Activated T-cell treated with anti-CD3 and anti-CD28 coated beads, Interleukin-2, amount 50 U/mL, for 4 hours (primary cell): ENCODE measurements at regions not wholly inside any gene's neighbourhood (a gene's known extent, or its start where the extent isn't known, plus 50 kb on each side); places are given as distances from the start of the nearest gene placed in this dataset.

ENCODE experiments used
- ATAC-seq, 2 donors: fragments of 200-7000 bp; cut with Tn5 transposase; one replicate each; pipeline ENCODE4 v1.10.0; 2021
- DNase-seq: peaks from one replicate; pipeline ENCODE4 v3.0.0-alpha.2; 2020
- H3K27me3 Mint-ChIP-seq: one replicate; pipeline ENCODE4 v1.8.0; 2021; ENCODE audit warnings: low read depth, mixed read lengths
- H3K36me3 Mint-ChIP-seq: one replicate; pipeline ENCODE4 v1.8.0; 2022; ENCODE audit warnings: mixed read lengths; ENCODE audit not compliant: insufficient read depth
- H3K4me1 Mint-ChIP-seq: one replicate; pipeline ENCODE4 v1.8.0; 2021; ENCODE audit warnings: low read depth, mixed read lengths
- H3K4me3 Mint-ChIP-seq: one replicate; pipeline ENCODE4 v1.8.0; 2021; ENCODE audit warnings: mild to moderate bottlenecking, moderate library complexity, mixed read lengths
- H3K9me3 Mint-ChIP-seq: one replicate; pipeline ENCODE4 v1.8.0; 2021; ENCODE audit warnings: mixed read lengths

DNA sequence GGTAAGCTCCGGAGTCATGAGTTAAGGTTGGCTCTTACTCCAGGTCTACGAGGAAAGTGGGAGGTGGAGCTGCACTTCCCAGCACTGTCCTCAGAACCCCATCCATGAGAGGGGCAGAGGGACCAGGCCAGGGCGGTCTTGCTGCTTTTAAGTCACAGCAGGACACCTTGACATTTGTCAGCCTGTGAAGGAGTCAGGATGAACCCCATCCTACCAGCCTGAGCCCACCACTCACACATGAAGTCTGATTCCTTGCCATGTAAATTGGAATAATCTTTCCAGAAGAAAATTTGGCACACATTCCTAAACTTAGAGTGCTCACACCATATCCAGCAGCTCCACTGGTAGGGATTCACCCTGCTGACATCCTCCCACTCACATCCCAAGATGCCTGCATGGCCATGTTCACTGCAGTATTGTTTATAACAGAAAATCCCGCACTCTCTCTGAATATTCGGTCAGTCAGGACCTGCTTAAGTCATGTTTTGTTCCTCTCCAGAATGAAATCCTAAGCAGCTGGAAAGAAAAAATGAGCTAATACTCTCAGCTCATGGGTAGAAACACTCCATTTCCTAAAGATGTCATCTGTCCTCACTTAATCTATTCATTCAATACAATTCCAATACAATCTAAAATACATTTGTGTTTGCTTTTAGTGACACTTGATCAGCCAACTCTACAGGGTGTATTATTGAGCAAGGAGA is 79.3 kb upstream of the COL5A1 start:
- peaks cover 6% of the 10 kb centered on the region for H3K4me1 Mint-ChIP-seq
- ATAC-seq: no peak
- H3K36me3 Mint-ChIP-seq: no peaks in the 10 kb centered on the region
- DNase-seq: no peak
- peaks cover 5% of the 10 kb centered on the region for H3K27me3 Mint-ChIP-seq
- H3K4me3 Mint-ChIP-seq: no peak overlapping the region
- peaks cover under 1% of the 10 kb centered on the region for H3K9me3 Mint-ChIP-seq

DNA sequence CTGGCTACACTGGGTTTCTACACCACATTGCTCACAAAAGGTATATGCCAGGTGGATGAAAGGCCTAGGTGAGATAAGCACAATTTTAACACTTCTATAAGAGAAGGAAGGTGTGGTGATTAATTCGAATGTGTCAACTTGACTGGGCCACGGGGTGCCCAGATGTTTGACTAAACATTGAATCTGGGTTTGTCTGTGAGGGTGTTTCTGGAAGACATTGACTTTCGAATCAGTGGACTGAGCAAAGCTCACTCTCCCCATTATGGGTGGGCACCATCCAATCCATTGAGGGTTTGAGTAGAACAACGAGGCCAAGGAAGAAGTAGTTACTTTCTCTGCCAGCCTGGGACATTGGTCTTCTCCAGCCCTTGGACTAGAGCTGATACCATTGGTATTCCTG is 78.2 kb upstream of the COL5A1 start:
- ATAC-seq (no peak), DNase-seq (no peak)
- Mint-ChIP-seq H3K9me3 (peaks cover 5% of the 10 kb centered on the region), H3K4me1 (peaks cover 6% of the 10 kb centered on the region), H3K4me3 (no peak overlapping the region), H3K27me3 (peaks cover 3% of the 10 kb centered on the region), H3K36me3 (no peaks in the 10 kb centered on the region)

DNA sequence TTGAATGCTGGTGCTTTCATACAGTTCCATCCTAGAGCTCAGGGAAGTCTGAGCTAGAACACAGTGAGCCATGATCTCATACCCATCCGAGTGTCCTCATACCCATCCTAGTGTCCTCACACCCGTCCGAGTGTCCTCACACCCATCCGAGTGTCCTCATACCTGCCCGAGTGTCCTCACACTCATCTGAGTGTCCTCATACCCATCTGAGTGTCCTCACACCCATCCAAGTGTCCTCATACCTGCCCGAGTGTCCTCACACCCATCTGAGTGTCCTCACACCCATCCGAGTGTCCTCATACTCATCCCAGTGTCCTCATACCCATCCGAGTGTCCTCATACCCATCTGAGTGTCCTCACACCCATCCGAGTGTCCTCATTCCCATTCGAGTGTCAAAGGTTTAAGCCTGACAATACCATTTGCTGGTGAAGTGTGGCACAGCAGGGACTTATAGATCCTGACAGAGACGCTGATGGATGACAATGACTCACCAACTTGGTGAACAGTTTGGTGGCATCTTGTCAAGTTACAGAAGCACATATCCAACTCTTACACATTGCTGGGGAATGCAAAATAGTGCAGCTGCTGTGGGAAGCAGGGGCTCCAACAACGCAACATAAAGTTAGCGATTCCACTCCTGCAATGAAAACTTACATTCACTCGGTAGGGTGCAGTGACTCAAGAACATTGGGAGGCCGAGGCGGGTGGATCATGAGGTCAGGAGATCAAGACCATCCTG is 77.0 kb upstream of the COL5A1 start:
- ATAC-seq (no peak), DNase-seq (no peak)
- Mint-ChIP-seq H3K4me3 (no peak overlapping the region), H3K9me3 (peaks cover 5% of the 10 kb centered on the region), H3K36me3 (no peaks in the 10 kb centered on the region), H3K27me3 (peaks cover 3% of the 10 kb centered on the region), H3K4me1 (peaks cover 6% of the 10 kb centered on the region)

DNA sequence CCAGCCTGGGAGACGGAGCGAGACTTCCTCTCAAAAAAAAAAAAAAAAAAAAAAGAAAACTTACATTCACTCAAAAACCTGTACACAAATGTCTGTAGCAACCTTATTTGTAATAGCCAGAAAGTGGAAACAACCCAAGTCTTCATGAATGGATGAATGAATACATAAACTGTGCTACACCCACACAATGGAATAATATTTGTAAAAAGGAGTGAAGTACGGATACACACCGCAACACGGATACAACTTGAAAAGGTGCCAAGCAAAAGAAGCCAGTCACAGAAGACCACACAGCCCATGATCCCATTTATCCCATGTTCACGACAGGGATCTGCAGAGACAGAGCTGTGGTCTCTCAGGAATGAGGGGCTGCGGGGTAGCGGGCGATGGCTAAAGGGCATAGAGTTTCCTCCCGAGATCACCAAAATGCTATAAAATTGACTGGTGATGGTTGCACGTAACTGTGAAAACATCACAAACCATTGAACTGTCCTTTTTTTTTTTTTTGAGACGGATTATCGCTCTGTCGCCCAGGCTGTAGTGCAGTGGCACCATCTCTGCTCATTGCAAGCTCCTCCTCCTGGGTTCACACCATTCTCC is 76.2 kb upstream of the COL5A1 start:
- ATAC-seq (no peak), DNase-seq (no peak)
- H3K4me1 Mint-ChIP-seq: peaks cover 1% of the 10 kb centered on the region
- H3K27me3 Mint-ChIP-seq: no peaks in the 10 kb centered on the region
- H3K36me3 Mint-ChIP-seq: no peaks in the 10 kb centered on the region
- H3K4me3 Mint-ChIP-seq: no peak overlapping the region
- H3K9me3 Mint-ChIP-seq: peaks cover 5% of the 10 kb centered on the region

DNA sequence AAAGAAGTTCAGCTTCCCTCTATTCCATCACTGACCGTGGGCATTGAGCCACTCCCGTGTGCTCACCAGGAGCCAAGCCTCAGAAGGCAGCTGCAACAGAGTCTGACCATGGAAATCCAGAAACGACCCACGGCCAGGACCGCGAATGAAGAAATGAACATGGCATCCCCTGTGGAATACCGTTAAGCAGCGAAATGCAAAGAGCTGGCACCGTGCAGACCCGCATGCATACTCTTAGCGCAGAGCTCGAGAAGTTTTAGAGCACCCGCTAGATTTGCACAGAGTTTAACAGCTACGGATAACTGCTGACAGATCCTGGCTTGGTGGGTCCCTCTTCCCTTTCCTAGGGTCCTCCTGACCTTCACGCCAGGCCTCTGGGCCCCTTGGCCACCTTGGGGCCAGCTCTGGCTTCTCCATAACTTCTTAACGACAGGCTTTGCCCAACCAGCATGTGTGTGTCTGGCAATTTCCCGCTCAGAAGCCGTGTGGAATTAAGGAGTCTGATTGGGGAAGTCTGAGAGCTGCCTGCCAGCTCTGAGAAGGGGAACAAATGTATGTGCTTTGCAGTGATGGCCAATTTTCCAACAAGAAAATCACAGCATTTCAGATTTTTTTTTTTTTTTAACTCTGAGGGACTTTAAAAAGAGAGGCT is 75.3 kb upstream of the COL5A1 start:
- peaks cover 5% of the 10 kb centered on the region for H3K9me3 Mint-ChIP-seq
- H3K4me3 Mint-ChIP-seq: no peak overlapping the region
- no peaks in the 10 kb centered on the region for H3K4me1 Mint-ChIP-seq
- no peaks in the 10 kb centered on the region for H3K36me3 Mint-ChIP-seq
- ATAC-seq: no peak
- DNase-seq: no peak
- H3K27me3 Mint-ChIP-seq: no peaks in the 10 kb centered on the region

DNA sequence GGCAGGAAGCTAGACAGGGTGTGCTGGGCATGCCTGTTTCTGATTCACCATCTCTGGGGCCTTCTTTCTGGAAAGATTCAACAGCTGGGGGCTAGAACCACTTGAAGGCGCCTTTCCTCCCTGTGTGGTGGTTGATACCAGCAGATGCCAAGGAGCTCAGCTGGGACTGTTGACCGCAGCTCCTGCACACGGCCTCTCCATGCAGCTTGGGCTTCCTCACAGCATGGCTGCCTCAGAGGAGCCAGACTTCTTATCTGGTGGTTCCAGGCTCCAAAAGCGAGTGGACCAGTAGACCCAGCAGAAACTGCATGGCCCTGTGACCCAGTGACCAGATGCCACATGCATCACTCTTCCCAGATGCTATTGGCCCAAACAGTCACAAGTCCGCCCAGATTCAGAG is 74.7 kb upstream of the COL5A1 start:
- no peak for DNase-seq
- Mint-ChIP-seq H3K9me3 (peaks cover 5% of the 10 kb centered on the region), H3K4me3 (no peak overlapping the region), H3K27me3 (no peaks in the 10 kb centered on the region), H3K4me1 (no peaks in the 10 kb centered on the region), H3K36me3 (no peaks in the 10 kb centered on the region)
- ATAC-seq: no peak

DNA sequence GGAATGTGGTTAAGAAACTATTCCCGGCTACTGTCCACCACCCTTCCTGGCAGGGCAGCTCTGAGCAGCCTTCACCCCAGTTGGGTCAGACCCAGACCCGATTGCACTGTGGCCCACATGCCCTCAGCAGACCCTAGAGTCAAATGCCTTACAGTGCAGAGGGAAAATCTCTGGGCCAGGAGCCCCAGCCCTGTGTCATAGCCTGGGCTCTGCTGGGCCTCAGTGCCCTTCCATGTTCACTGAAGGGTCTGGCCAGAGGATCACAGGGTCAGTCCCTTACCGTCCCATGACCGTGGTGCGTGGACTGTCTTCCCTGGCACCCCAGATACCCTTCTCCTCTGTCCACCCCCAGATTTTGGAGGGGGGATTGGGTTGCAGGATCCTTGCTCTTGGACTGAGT is 73.5 kb upstream of the COL5A1 start:
- Mint-ChIP-seq H3K36me3 (no peaks in the 10 kb centered on the region), H3K27me3 (no peaks in the 10 kb centered on the region), H3K4me3 (no peak overlapping the region), H3K9me3 (peaks cover 5% of the 10 kb centered on the region), H3K4me1 (no peaks in the 10 kb centered on the region)
- DNase-seq (no peak), ATAC-seq (no peak)

DNA sequence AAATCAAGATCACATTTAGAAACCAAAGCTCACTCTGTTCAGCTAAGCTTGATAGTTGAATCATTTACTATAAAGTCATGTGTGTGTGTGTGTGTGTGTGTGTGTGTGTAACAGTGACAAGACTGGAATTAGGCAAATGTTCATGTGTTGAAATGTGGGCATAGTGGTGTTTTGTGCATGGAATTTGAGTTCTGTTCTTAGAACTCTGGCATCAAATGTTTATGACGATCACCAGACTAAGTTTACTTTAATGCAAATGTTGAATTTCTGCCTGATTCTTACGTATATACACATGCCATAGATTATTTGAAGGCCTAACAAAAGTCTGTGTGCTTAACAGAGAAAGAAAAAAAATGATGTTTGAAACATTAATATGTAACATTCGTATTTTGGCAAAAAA is 72.8 kb upstream of the COL5A1 start:
- Mint-ChIP-seq H3K4me1 (no peaks in the 10 kb centered on the region), H3K36me3 (no peaks in the 10 kb centered on the region), H3K9me3 (peaks cover 5% of the 10 kb centered on the region), H3K4me3 (no peak overlapping the region), H3K27me3 (no peaks in the 10 kb centered on the region)
- no peak for ATAC-seq
- no peak for DNase-seq

DNA sequence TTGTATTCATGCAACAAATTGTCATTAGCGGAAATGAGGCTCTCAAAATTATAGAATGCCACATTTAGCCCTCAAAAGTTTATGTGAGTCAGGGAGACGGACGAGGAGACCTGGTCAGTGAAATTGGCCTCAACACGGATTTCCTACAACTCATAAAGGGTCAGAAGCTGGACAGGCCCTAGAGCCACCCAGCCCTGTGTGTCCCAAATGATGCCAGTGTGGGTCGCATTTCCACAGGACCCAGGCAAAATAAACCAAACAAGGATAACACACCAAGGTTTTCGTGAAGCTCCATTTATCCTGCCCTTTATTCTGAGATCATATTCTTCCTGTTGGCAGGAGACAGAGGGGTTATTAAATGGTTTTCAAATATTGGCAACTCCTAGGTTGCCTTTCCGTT is 72.0 kb upstream of the COL5A1 start:
- DNase-seq: no peak
- no peak for ATAC-seq
- Mint-ChIP-seq H3K36me3 (no peaks in the 10 kb centered on the region), H3K4me3 (no peak overlapping the region), H3K27me3 (no peaks in the 10 kb centered on the region), H3K4me1 (no peaks in the 10 kb centered on the region), H3K9me3 (peaks cover 5% of the 10 kb centered on the region)

DNA sequence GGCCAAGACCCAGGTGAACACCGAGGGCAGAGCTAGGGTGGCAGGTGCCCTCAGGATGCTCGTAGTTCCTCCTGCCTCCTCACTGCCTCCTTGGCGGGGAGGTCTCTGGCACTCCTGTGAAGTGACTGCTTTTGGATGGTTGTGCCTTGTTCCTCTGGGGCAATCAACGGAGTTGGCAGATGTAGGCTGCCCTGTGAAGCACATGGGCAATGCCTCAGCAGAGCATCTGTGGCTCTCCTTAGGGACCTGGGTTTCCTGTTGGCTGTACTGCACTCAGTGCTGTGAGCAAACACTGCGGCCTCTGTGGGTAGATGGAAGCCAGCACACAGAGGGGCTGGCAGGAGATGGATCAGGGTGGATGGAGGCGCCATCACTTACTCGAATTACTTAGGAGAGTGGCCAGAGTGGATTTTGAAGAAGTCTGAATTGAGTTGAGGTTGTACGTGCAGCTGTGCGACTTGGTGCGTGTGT is 71.4 kb upstream of the COL5A1 start:
- DNase-seq (no peak), ATAC-seq (no peak)
- H3K27me3 Mint-ChIP-seq: no peaks in the 10 kb centered on the region
- H3K36me3 Mint-ChIP-seq: no peaks in the 10 kb centered on the region
- no peak overlapping the region for H3K4me3 Mint-ChIP-seq
- H3K4me1 Mint-ChIP-seq: no peaks in the 10 kb centered on the region
- H3K9me3 Mint-ChIP-seq: peaks cover 5% of the 10 kb centered on the region

DNA sequence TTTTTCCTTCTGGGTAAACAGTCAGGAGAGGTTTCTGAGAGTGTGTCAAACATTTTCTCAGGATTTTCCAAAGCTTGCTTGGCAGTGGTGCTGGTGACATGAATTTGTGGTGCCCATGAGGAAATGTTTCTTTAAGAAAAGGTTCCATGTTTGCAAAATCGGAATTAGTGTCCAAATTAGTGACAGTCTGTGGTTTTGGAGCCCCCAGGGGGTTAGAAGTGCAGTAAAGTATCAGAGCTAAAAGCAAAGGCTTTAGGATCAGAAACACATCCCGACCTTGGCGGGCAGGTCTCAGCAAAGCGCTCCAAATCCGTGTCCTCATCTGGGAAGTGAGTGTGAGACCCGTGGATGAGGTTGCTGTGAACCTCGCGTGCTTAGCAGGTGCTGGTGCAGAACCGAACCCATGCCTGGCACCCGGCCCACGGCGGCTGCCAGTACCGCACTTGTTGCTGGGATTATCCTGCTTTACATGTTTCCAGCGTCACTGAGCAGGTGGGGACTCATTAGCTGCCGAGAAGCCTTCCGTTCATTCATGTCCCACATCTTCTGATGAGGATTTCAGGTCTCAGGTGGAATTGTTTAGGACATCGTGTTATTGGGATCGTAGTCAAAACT is 70.8 kb upstream of the COL5A1 start:
- ATAC-seq (no peak), DNase-seq (no peak)
- Mint-ChIP-seq H3K4me3 (no peak overlapping the region), H3K9me3 (peaks cover 5% of the 10 kb centered on the region), H3K4me1 (no peaks in the 10 kb centered on the region), H3K27me3 (no peaks in the 10 kb centered on the region), H3K36me3 (no peaks in the 10 kb centered on the region)

DNA sequence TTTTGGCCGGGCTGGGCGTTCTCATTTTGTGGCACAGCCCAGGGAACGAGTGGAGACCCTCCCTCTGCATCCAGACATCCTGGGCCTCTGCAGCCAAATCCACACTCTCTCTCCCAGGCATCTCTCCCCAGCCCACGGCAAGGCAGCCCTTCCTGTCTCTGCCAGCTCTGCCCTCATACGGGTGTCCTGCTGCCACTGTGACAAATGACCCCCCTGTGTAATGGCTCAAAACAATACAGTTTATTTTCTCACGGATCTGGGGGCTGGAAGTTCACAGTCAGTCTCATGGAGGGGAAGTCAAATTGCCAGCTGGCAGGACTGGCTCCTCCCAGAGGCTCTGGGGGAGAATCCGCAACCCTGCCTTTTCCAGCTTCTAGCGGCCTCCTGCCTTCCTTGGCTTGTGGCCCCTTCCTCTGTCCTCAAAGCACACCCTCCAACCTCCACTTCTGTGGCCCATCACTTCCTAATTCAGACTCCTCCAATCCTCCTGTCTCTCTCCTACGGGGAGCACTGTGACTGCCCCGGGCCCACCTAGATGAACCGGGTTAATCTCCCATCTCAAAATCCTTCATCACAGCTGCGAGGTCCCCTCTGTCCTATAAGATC is 70.2 kb upstream of the COL5A1 start:
- no peak for ATAC-seq
- Mint-ChIP-seq H3K4me1 (no peaks in the 10 kb centered on the region), H3K36me3 (no peaks in the 10 kb centered on the region), H3K4me3 (no peak overlapping the region), H3K9me3 (peaks cover 5% of the 10 kb centered on the region), H3K27me3 (no peaks in the 10 kb centered on the region)
- DNase-seq: no peak

DNA sequence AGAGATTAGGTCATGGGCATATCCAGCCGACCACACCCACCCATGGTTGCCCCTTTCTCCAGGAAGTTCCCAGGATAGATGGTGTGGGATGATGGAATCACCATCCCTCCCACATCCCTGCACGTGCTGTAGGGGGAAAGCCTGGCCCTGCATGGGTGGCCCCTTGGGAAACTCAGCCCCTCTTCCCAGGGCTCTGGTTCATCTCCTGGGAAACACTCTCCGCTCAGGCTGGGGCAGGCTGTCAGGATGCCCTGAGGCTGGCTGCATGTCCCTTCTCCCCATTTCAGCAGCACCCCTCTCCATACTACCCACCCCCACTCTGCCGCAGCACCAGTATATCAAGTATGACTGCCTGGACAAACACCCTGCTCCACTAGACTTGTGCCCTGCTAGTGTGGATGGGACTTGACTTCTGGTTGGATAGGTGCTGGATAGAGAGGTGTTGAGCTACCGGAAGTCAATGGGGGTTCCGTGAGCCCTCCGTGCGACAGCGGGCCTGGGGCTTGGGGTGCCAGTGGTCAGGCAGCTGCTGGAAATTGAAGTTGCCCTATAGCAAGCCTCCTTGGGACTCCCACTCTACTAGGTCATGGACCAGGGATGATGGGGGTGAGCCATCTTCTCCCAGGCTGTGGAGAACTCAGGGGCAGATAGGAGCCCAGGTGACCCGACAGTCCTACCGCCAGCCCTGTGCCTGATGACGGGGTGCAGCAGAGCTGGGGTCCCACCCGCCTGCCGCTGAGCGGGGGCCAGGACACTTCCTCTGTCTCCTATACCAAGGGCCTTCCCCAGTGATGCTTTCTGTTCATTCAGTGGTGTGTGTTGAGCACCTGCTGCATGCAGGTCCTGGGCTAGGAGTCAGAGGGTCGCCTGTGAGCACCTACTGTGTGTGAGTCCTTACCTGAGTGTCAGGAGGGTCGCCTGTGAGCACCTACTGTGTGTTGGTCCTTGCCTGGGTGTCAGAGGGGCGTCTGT is 69.4 kb upstream of the COL5A1 start:
- Mint-ChIP-seq H3K4me1 (no peaks in the 10 kb centered on the region), H3K4me3 (no peak overlapping the region), H3K27me3 (peaks cover 5% of the 10 kb centered on the region), H3K9me3 (peaks cover 4% of the 10 kb centered on the region), H3K36me3 (no peaks in the 10 kb centered on the region)
- no peak for DNase-seq
- ATAC-seq: peak in 1 of 2 donors; percentile 7
